ENCODE measurements at regions not wholly inside any gene's neighbourhood (a gene's known extent, or its start where the extent isn't known, plus 50 kb on each side); places are given as distances from the start of the nearest gene placed in this dataset.

DNA sequence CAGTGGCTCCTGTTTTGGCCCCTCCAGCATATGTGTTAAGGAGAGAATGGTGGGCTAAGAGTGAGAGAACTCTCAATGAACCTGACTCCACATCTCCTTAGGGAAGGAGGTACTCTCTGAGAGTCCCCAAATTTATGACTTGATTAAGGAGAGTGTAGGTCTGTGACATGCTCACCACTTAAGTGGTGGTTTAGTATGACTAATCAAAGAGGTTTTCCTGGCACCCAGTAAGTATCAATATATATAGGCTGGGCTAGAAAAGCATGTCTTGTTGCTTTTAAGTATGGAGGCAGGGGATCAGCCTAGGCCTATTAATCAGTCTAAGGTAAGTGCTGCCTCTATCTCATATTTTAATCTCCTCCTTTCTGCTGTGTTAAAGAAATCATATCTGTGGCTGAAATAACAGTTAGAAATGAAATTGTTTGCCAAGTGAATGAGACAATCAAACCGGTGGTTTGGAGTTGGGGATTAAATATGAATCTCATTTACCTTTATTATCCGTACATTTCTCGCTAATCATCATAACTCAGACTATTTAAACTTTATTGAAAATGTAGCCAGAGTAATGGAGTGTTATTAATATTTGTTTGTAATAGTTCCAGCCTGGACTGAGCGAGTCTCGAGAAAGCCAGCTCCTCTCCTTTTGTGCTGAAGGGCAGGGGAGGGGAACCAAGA lies 107.7 kb upstream of the MEIS1 start:
- no peak overlapping the region for H3K4me3 ChIP-seq

DNA sequence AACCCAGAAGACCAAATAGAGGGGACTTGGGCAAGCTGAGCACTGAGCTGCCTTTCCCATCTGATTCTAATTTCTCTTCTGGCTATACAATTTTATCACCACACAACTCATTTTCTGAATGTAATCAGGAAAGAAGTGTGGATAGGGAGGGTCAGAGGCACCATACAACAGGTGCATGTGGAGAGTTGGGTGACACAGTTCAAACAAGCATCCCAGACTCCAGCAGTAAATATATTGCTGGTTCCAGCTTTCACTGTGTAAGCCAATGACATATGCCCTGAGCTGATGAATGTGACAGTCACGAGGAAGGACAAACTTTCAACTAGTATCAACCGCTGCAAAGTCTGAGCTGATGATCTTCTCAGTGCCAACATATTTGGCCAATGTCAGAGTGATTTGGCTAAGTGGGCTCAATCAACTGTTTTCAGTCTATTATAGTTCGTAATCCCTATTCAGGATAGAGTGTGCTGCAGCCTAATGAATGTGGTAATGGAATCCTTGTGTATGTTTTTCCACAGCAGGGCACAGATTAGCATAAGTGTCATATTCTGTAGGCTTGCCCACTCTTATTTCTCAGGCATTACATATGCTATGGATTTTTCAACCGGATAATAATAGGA lies 109.9 kb upstream of the MEIS1 start:
- H3K36me3 ChIP-seq (ENCODE audit: low read depth, missing control alignments): no peaks in the 10 kb centered on the region
- H3K27ac ChIP-seq: no peak overlapping the region
- no peak for TF ChIP-seq POLR2A (IDR thresholded peaks at IDR 0.05)
- TF ChIP-seq, protein P1, sequence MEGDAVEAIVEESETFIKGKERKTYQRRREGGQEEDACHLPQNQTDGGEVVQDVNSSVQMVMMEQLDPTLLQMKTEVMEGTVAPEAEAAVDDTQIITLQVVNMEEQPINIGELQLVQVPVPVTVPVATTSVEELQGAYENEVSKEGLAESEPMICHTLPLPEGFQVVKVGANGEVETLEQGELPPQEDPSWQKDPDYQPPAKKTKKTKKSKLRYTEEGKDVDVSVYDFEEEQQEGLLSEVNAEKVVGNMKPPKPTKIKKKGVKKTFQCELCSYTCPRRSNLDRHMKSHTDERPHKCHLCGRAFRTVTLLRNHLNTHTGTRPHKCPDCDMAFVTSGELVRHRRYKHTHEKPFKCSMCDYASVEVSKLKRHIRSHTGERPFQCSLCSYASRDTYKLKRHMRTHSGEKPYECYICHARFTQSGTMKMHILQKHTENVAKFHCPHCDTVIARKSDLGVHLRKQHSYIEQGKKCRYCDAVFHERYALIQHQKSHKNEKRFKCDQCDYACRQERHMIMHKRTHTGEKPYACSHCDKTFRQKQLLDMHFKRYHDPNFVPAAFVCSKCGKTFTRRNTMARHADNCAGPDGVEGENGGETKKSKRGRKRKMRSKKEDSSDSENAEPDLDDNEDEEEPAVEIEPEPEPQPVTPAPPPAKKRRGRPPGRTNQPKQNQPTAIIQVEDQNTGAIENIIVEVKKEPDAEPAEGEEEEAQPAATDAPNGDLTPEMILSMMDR (IDR thresholded peaks at IDR 0.05): no peak
- no peak for DNase-seq
- no peaks in the 10 kb centered on the region for H3K4me1 ChIP-seq
- 86 to 91% methylated on average over 4 of the region's 4 CpGs for WGBS, 2 donors
- no peak overlapping the region for H3K4me3 ChIP-seq
- no peaks in the 10 kb centered on the region for H3K27me3 ChIP-seq
- intact Hi-C loops (cut with DNase I; ENCODE audit: low total_unique reads): no loop called here
- no peaks in the 10 kb centered on the region for H3K9me3 ChIP-seq

More for the DNA sequence above, 107.7 kb upstream of the MEIS1 start:
- Histone ChIP-seq H3K9me3 (no peaks in the 10 kb centered on the region), H3K27ac (no peak overlapping the region), H3K36me3 (ENCODE audit: low read depth, missing control alignments) (no peaks in the 10 kb centered on the region), H3K4me1 (no peaks in the 10 kb centered on the region), H3K27me3 (no peaks in the 10 kb centered on the region)
- WGBS, 2 donors: 87 to 89% methylated on average over 5 of the region's 5 CpGs
- intact Hi-C loops (cut with DNase I; ENCODE audit: low total_unique reads): no loop called here
- DNase-seq: no peak
- TF ChIP-seq, protein P1 (IDR thresholded peaks at IDR 0.05): no peak
- TF ChIP-seq POLR2A (IDR thresholded peaks at IDR 0.05): no peak

DNA sequence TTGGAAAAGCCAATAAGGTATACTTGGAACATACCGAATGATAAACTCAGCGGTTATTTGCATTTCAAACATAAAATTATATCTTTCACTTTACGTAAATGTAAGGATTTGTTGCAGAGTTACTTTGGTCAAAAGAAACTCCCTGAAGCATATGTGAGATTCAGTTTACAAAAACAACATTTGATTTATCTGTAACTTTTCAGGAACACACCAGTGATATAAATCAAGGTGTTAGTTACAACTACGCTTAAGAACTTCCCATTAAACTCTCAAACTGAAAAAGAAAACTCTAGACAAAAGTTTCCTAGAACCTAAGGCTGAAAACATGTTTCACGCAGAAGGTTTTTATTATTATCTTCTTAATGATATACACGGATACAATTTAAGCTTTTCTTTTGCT lies 110.6 kb upstream of the MEIS1 start:
- no peak for DNase-seq
- Histone ChIP-seq H3K27me3 (no peaks in the 10 kb centered on the region), H3K4me3 (no peak overlapping the region), H3K4me1 (no peaks in the 10 kb centered on the region), H3K9me3 (no peaks in the 10 kb centered on the region), H3K36me3 (ENCODE audit: low read depth, missing control alignments) (no peaks in the 10 kb centered on the region), H3K27ac (no peak overlapping the region)
- WGBS, 2 donors: 70 to 80% methylated on average over 6 of the region's 6 CpGs
- TF ChIP-seq, protein P1 (IDR thresholded peaks at IDR 0.05): no peak
- no peak for TF ChIP-seq POLR2A (IDR thresholded peaks at IDR 0.05)
- intact Hi-C loops (cut with DNase I; ENCODE audit: low total_unique reads): no loop called here

DNA sequence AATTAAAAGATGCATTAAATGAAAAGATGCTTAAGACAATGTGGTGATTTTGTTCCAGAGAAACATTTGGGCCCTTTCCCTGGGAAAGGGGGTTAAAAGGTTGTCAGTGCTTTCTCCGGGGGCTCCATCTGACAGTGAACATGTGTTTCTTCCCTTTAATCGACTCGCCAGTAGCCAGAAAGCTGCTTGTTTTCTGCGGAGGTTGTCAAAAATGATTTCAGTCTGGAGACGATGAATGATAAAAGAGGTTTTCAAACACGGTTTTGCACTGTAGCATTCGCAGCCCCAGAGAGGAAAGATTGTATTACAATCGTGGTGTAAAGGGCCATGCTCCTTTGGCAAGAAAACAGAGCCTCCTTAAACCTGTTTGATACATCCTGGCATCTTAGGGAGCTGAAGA lies 111.5 kb upstream of the MEIS1 start:
- Histone ChIP-seq H3K27ac (no peak overlapping the region), H3K36me3 (ENCODE audit: low read depth, missing control alignments) (no peaks in the 10 kb centered on the region), H3K4me3 (no peak overlapping the region), H3K27me3 (no peaks in the 10 kb centered on the region), H3K9me3 (no peaks in the 10 kb centered on the region), H3K4me1 (no peaks in the 10 kb centered on the region)
- TF ChIP-seq POLR2A (IDR thresholded peaks at IDR 0.05): no peak
- TF ChIP-seq, protein P1 (IDR thresholded peaks at IDR 0.05): no peak
- WGBS, 2 donors: 43 to 57% methylated on average over 8 of the region's 8 CpGs
- intact Hi-C loops (cut with DNase I; ENCODE audit: low total_unique reads): no loop called here
- no peak for DNase-seq
